Ovary (tissue), 7 donors: ENCODE measurements at regions not wholly inside any gene's neighbourhood (a gene's known extent, or its start where the extent isn't known, plus 50 kb on each side); places are given as distances from the start of the nearest gene placed in this dataset.

Source experiments
- DNase-seq, 5 donors: peaks; one replicate each; pipeline ENCODE4 v3.0.0-alpha.2; 2019 to 2020
- H3K27ac ChIP-seq, 2 donors: fragments of 200-600 bp; one replicate each; pipeline versions ENCODE4 v1.5.1 to v1.8.0; 2019 to 2022
- H3K27me3 ChIP-seq: fragments of 200-600 bp; one replicate; pipeline ENCODE4 v1.8.0; 2022
- H3K36me3 ChIP-seq: fragments of 200-600 bp; sonication (generic); one replicate; pipeline ENCODE4 v1.5.1; 2019
- H3K4me1 ChIP-seq: one replicate; pipeline ENCODE4 v1.8.1; 2013; ENCODE audit warnings: mild to moderate bottlenecking, moderate library complexity; ENCODE audit not compliant: insufficient read depth
- H3K4me3 ChIP-seq: fragments of 200-600 bp; sonication (generic); one replicate; pipeline ENCODE4 v1.5.1; 2017
- H3K9me3 ChIP-seq, 2 donors: fragments of 200-600 bp in 1 of 2; sonication (generic) in 1 of 2; one replicate each; pipeline versions ENCODE4 v1.5.1 to v1.8.1; 2013 to 2019; ENCODE audit warnings: mild to moderate bottlenecking in 1 of 2, moderate library complexity in 1 of 2
- EP300 ChIP-seq: sonication (generic); formaldehyde crosslinking; IDR thresholded peaks from one replicate; pipeline ENCODE4 v1.6.1; 2017; ENCODE audit warnings: antibody characterized with exemption
- POLR2A ChIP-seq: fragments of 450-650 bp; IDR thresholded peaks from one replicate; pipeline ENCODE4 v1.6.1; 2017; ENCODE audit warnings: antibody characterized with exemption, mild to moderate bottlenecking, moderate library complexity
- WGBS, 3 donors: extraction: QIAGEN DNeasy Blood & Tissue Kit in 1 of 3; methylation state at CpG; one replicate each; pipeline versions ENCODE4 v1.1.5 to v1.1.7; 2013 to 2017; 5-methylcytosine and 5-hydroxymethylcytosine counted together
- intact Hi-C, 4 donors: fragments of 100-400 bp; cut with DNase I; formaldehyde crosslinking; loops; one replicate each; pipeline versions ENCODE4 v1.11.0 to v1.15.1; 2022 to 2023
- TF ChIP-seq, protein P1 (sequence below), 3 donors: fragments of 450-650 bp in 2 of 3; fragments of 200-600 bp in 1 of 3; IDR thresholded peaks; one replicate each; pipeline versions ENCODE4 v1.5.1 to v1.8.0; 2016 to 2022; ENCODE audit warnings: antibody characterized with exemption in 3 of 3, mild to moderate bottlenecking in 1 of 3
- donor health status: DM: no; HTN: no; CAD: no; lungs with moderate emphysema.
- donor health status: DM: no; HTN: no; CAD: no.
- donor health status: Bipolar disorder and iron deficiency.
- donor health status: DM: no; HTN: no; CAD: no.
- donor health status: DM: yes; HTN: yes; CAD: no.

DNA sequence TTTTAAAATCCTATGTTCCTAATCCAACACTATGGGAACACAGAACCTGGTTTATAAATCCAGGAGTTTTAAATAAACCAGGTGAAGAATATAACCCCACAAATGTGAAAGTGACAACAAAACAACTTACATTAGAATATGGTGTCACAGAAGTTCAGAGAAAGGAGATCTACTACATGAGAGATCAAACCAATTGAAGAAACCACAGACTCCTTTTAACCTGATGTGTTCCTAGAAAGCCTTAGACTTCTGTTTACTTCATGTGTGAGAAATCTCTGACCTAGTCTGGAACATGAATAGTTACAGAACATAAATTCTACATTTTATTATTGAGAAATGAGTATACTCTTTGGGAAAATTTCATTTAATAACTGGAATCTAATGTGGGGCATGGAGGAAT is 165.3 kb downstream of the FTCDNL1 start:
- no peak for DNase-seq
- intact Hi-C loops: no loop called here
- no peaks in the 10 kb centered on the region for H3K4me1 ChIP-seq
- H3K27ac ChIP-seq: no peak overlapping the region
- H3K9me3 ChIP-seq: no peaks in the 10 kb centered on the region
- no peaks in the 10 kb centered on the region for H3K36me3 ChIP-seq
- no peaks in the 10 kb centered on the region for H3K27me3 ChIP-seq
- TF ChIP-seq EP300 (no peak), POLR2A (no peak)
- TF ChIP-seq, protein P1, sequence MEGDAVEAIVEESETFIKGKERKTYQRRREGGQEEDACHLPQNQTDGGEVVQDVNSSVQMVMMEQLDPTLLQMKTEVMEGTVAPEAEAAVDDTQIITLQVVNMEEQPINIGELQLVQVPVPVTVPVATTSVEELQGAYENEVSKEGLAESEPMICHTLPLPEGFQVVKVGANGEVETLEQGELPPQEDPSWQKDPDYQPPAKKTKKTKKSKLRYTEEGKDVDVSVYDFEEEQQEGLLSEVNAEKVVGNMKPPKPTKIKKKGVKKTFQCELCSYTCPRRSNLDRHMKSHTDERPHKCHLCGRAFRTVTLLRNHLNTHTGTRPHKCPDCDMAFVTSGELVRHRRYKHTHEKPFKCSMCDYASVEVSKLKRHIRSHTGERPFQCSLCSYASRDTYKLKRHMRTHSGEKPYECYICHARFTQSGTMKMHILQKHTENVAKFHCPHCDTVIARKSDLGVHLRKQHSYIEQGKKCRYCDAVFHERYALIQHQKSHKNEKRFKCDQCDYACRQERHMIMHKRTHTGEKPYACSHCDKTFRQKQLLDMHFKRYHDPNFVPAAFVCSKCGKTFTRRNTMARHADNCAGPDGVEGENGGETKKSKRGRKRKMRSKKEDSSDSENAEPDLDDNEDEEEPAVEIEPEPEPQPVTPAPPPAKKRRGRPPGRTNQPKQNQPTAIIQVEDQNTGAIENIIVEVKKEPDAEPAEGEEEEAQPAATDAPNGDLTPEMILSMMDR (IDR thresholded peaks at IDR 0.05): no peak
- H3K4me3 ChIP-seq: no peak overlapping the region

- Histone ChIP-seq H3K27ac (no peak overlapping the region), H3K36me3 (no peaks in the 10 kb centered on the region), H3K4me1 (no peaks in the 10 kb centered on the region), H3K27me3 (no peaks in the 10 kb centered on the region), H3K9me3 (no peaks in the 10 kb centered on the region), H3K4me3 (no peak overlapping the region)
- WGBS, 3 donors: 76 to 89% (median 86%) methylated on average over 2 of the region's 2 CpGs
- intact Hi-C loops: no loop called here
- TF ChIP-seq, protein P1 (IDR thresholded peaks at IDR 0.05): no peak
- DNase-seq: no peak
Measured at GRCh38 chr2:199684832-199685231, 166.2 kb downstream of the FTCDNL1 start.

DNA sequence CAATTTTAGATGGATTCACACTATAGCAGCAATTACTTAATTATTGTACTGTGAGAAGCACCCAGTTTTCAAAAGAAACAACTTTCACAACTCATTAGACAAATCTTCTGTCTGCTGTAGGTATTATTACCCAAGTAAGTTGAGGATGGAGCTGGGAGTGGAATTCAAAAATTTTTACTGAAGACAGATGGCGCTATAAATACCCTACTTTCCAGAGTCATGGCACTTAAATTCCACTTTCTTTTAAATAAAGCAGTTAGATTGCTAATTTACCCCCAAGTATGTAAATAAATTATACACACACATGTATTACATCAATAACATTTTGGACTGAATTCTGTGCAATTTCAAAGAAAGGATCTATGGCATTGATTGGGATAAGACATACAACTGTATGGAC is 166.8 kb downstream of the FTCDNL1 start:
- intact Hi-C loops: no loop called here
- no peaks in the 10 kb centered on the region for H3K4me1 ChIP-seq
- TF ChIP-seq, protein P1 (IDR thresholded peaks at IDR 0.05): no peak
- TF ChIP-seq EP300: no peak
- no peak for TF ChIP-seq POLR2A
- no peak overlapping the region for H3K4me3 ChIP-seq
- H3K9me3 ChIP-seq: no peaks in the 10 kb centered on the region
- no peak overlapping the region for H3K27ac ChIP-seq
- WGBS, 3 donors: 86 to 100% (median 93%) methylated on average over 1 of the region's 1 CpG
- H3K27me3 ChIP-seq: no peaks in the 10 kb centered on the region
- no peaks in the 10 kb centered on the region for H3K36me3 ChIP-seq
- no peak for DNase-seq

DNA sequence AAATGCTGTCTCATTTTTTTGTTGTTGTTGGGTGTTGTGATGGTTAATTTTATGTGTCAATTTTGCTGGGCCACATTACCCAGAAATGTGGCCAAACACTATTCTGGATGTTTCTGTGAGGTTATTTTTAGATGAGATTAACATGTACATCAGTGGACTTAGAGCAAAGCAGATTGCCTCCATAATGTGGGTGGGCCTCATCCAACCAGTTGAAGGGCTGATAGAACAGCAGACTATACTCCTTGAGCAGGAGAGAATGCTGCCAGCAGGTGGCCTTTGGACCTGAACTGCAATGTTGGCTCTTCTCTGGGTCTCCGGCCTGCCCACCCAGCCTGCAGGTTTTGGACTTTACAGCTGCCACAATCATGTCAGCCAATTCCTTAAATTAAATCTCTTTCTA is 169.0 kb downstream of the FTCDNL1 start:
- intact Hi-C loops: no loop called here
- no peaks in the 10 kb centered on the region for H3K4me1 ChIP-seq
- no peak for DNase-seq
- H3K27me3 ChIP-seq: no peaks in the 10 kb centered on the region
- TF ChIP-seq, protein P1 (IDR thresholded peaks at IDR 0.05): no peak
- TF ChIP-seq POLR2A (no peak), EP300 (no peak)
- no peaks in the 10 kb centered on the region for H3K9me3 ChIP-seq
- no peaks in the 10 kb centered on the region for H3K36me3 ChIP-seq
- WGBS, 3 donors: 81 to 96% (median 85%) methylated on average over 1 of the region's 1 CpG
- no peak overlapping the region for H3K27ac ChIP-seq
- no peak overlapping the region for H3K4me3 ChIP-seq

- H3K27ac ChIP-seq: no peak overlapping the region
- H3K4me3 ChIP-seq: no peak overlapping the region
- H3K36me3 ChIP-seq: no peaks in the 10 kb centered on the region
- WGBS, 3 donors: 93 to 99% (median 94%) methylated on average over 4 of the region's 4 CpGs
- TF ChIP-seq EP300 (no peak), POLR2A (no peak)
- TF ChIP-seq, protein P1 (IDR thresholded peaks at IDR 0.05): no peak
- DNase-seq: no peak
- intact Hi-C loops: no loop called here
- H3K9me3 ChIP-seq: no peaks in the 10 kb centered on the region
- H3K4me1 ChIP-seq: no peaks in the 10 kb centered on the region
- H3K27me3 ChIP-seq: no peaks in the 10 kb centered on the region
Measured at GRCh38 chr2:199680482-199680881, 170.5 kb downstream of the FTCDNL1 start.
